Vagina (tissue), 2 donors: ENCODE measurements at regions not wholly inside any gene's neighbourhood (a gene's known extent, or its start where the extent isn't known, plus 50 kb on each side); places are given as distances from the start of the nearest gene placed in this dataset.

Experiments
- CTCF ChIP-seq, 3 experiments: fragments of 450-650 bp in 2 of 3; fragments of 200-600 bp in 1 of 3; sonication (generic) in 1 of 3; IDR thresholded peaks; one replicate each; pipeline ENCODE4 v1.5.1; 2017 to 2019; ENCODE audit warnings: antibody characterized with exemption in 3 of 3, mild to moderate bottlenecking in 2 of 3, moderate library complexity in 2 of 3
- POLR2A ChIP-seq, 2 donors: fragments of 450-650 bp; IDR thresholded peaks; one replicate each; pipeline ENCODE4 v1.6.1; 2017; ENCODE audit warnings: antibody characterized with exemption in 2 of 2, mild to moderate bottlenecking in 2 of 2, moderate library complexity in 2 of 2
- POLR2AphosphoS5 ChIP-seq, 2 donors: sonication (generic); formaldehyde crosslinking; IDR thresholded peaks; one replicate each; pipeline ENCODE4 v1.9.0; 2017; ENCODE audit warnings: antibody characterized with exemption in 2 of 2, mild to moderate bottlenecking in 2 of 2, low read depth in 1 of 2; ENCODE audit not compliant: insufficient read depth in 1 of 2

GRCh38 chr5:124110942-124111341 lies 599.0 kb downstream of the CSNK1G3 start:
- TF ChIP-seq CTCF (IDR thresholded peaks at IDR 0.05) (no peak), POLR2A (IDR thresholded peaks at IDR 0.05) (no peak), POLR2AphosphoS5 (IDR thresholded peaks at IDR 0.05; ENCODE audit: insufficient read depth in 1 of 2, low read depth in 1 of 2) (no peak)
